Mesendoderm (in vitro differentiated cells): ENCODE measurements at regions not wholly inside any gene's neighbourhood (a gene's known extent, or its start where the extent isn't known, plus 50 kb on each side); places are given as distances from the start of the nearest gene placed in this dataset.
A peak's percentile ranks its signal among the peaks of the same experiment; 100 is the strongest.

ENCODE experiments used
- DNase-seq: peaks from one replicate; pipeline ENCODE4 v3.0.0; 2013
- H2AK5ac ChIP-seq: 2 replicates; pipeline ENCODE4 v1.6.1; 2013; ENCODE audit warnings: low read length, inconsistent platforms
- H2BK120ac ChIP-seq: 2 replicates; pipeline ENCODE4 v1.6.1; 2013; ENCODE audit warnings: low read depth, mild to moderate bottlenecking, low read length, moderate library complexity, mixed read lengths
- H2BK15ac ChIP-seq: replicated peaks from 2 replicates; pipeline ENCODE4 v1.6.1; 2013; ENCODE audit warnings: low read depth, mild to moderate bottlenecking, moderate library complexity
- H2BK5ac ChIP-seq: 2 replicates; pipeline ENCODE4 v1.6.1; 2013; ENCODE audit warnings: low read length, inconsistent platforms
- H3K18ac ChIP-seq: 2 replicates; pipeline ENCODE4 v1.6.1; 2013; ENCODE audit warnings: mild to moderate bottlenecking, low read length, mixed read lengths
- H3K23ac ChIP-seq: one replicate; pipeline ENCODE4 v1.6.1; 2013; ENCODE audit warnings: low read length
- H3K27ac ChIP-seq: 2 replicates; pipeline ENCODE4 v1.5.1; 2013; ENCODE audit warnings: low read depth, mild to moderate bottlenecking, inconsistent platforms, low read length, moderate library complexity
- H3K27me3 ChIP-seq: 2 replicates; pipeline ENCODE4 v1.6.1; 2013; ENCODE audit warnings: low read length, control low read depth, mild to moderate bottlenecking, inconsistent platforms; ENCODE audit not compliant: insufficient read depth, poor library complexity
- H3K36me3 ChIP-seq: 2 replicates; pipeline ENCODE4 v1.6.1; 2013; ENCODE audit warnings: low read length, inconsistent platforms; ENCODE audit not compliant: control insufficient read depth, insufficient read depth
- H3K4ac ChIP-seq: one replicate; pipeline ENCODE4 v1.6.1; 2013; ENCODE audit warnings: low read depth, mild to moderate bottlenecking, low read length, moderate library complexity
- H3K4me1 ChIP-seq: 2 replicates; pipeline ENCODE4 v1.6.1; 2013; ENCODE audit warnings: low read depth, low read length, inconsistent platforms; ENCODE audit not compliant: control insufficient read depth
- H3K4me2 ChIP-seq: 2 replicates; pipeline ENCODE4 v1.6.1; 2013; ENCODE audit warnings: low read length
- H3K4me3 ChIP-seq: 2 replicates; pipeline ENCODE4 v1.5.1; 2013; ENCODE audit warnings: mild to moderate bottlenecking, low read length
- H3K56ac ChIP-seq: one replicate; pipeline ENCODE4 v1.6.1; 2013; ENCODE audit warnings: low read length
- H3K79me1 ChIP-seq: 2 replicates; pipeline ENCODE4 v1.6.1; 2013; ENCODE audit warnings: low read length, inconsistent platforms
- H3K79me2 ChIP-seq: 2 replicates; pipeline ENCODE4 v1.6.1; 2013; ENCODE audit warnings: mild to moderate bottlenecking, low read length; ENCODE audit not compliant: control insufficient read depth, insufficient read depth
- H3K9ac ChIP-seq: 2 replicates; pipeline ENCODE4 v1.6.1; 2013; ENCODE audit warnings: low read length, inconsistent platforms
- H4K5ac ChIP-seq: one replicate; pipeline ENCODE4 v1.6.1; 2013; ENCODE audit warnings: low read length
- H4K8ac ChIP-seq: one replicate; pipeline ENCODE4 v1.6.1; 2013; ENCODE audit warnings: low read depth, mild to moderate bottlenecking, control low read depth, low read length, moderate library complexity
- WGBS: extraction: QIAGEN DNeasy Blood & Tissue Kit; methylation state at CpG from one replicate; pipeline ENCODE4 v1.1.7; 2013; ENCODE audit warnings: low lambda C conversion rate, missing lambda C conversion rate; ENCODE audit not compliant: insufficient coverage; ENCODE audit errors: extremely low coverage; 5-methylcytosine and 5-hydroxymethylcytosine counted together

DNA sequence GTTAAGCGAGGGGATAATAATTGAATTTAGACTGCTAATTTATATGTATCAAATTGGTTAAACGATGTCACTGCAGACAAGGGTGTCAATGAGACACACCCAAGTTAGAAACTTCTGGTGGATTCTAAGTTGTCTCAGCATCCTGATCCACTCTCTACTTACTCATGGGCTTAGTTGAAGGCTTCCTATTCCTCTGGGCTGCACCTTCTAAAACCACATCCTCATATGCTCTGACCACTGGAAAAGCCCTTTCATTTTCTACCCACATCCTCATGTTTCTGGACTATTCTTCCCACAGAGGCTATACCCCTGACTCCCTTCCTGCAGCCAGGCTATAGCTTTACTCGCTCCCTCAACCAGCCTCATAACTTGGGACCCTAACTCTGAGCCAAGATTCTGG is 493.8 kb downstream of the VRK1 start:
- Histone ChIP-seq H3K36me3 (no peaks in the 10 kb centered on the region), H2BK5ac (no peak overlapping the region), H3K4ac (no peak overlapping the region), H2BK15ac (no peak overlapping the region), H3K4me3 (no peak overlapping the region), H3K79me1 (no peaks in the 10 kb centered on the region), H3K4me1 (no peaks in the 10 kb centered on the region), H3K23ac (no peak overlapping the region), H3K56ac (no peak overlapping the region), H3K27ac (no peak overlapping the region), H3K27me3 (no peaks in the 10 kb centered on the region), H3K18ac (no peak overlapping the region), H4K5ac (no peak overlapping the region), H4K8ac (no peak overlapping the region), H3K4me2 (no peak overlapping the region), H3K79me2 (no peaks in the 10 kb centered on the region), H2BK120ac (no peak overlapping the region), H3K9ac (no peak overlapping the region), H2AK5ac (no peak overlapping the region)
- WGBS: no CpG with 5 or more reads among the region's 3 CpGs
- DNase-seq: no peak

DNA sequence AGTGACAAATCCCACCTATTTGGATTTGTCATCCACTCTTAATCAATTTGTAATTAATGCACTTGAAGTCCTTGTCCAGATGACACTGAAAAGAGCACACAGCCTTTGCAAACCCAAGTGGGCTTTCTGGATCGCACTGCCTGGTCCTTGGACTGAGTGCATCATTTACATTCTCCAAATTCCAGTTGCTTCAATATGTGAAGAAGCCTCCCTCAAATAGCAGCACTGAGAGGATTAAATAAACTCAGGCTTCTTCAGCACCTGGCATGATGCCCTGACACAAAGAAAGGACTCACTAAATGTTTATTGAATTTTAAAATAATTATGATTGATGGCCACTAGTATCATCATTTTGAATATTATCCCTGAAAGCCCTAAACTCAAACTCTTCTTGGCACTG is 496.5 kb downstream of the VRK1 start:
- WGBS: no CpG with 5 or more reads among the region's 1 CpG

GRCh38 chr14:97295108-97295710 is 498.0 kb downstream of the VRK1 start:
- no peak overlapping the region for H4K8ac ChIP-seq
- WGBS: no CpG with 5 or more reads among the region's 9 CpGs
- H3K27ac ChIP-seq: no peak overlapping the region

More for the DNA sequence above, 496.5 kb downstream of the VRK1 start:
- Histone ChIP-seq H2BK120ac (no peak overlapping the region), H3K56ac (no peak overlapping the region), H3K79me2 (no peaks in the 10 kb centered on the region), H3K4me3 (no peak overlapping the region), H2AK5ac (no peak overlapping the region), H3K23ac (no peak overlapping the region), H3K27me3 (no peaks in the 10 kb centered on the region), H3K27ac (no peak overlapping the region), H3K4me1 (no peaks in the 10 kb centered on the region), H3K36me3 (no peaks in the 10 kb centered on the region), H3K4me2 (no peak overlapping the region), H3K9ac (no peak overlapping the region), H3K18ac (no peak overlapping the region), H2BK15ac (no peak overlapping the region), H3K79me1 (no peaks in the 10 kb centered on the region), H2BK5ac (no peak overlapping the region), H4K5ac (no peak overlapping the region), H3K4ac (no peak overlapping the region), H4K8ac (no peak overlapping the region)
- DNase-seq: no peak

DNA sequence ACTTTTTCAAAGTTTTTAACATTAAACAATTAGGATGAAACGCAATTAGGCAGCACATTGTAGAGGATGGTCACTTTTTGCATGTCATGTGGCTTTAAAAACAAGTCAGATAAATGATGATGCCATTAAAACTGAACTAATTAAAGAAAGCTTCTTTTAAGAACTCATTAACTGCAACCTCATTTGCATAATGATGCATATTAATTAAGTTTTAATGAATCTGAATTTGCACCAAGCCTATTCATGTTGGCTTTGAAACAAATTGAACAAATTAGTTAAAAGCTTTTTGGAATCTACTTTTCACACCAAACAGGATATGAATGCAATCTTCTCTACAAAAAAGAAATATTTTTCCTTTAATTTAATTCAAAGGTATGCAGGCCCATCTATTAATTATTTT is 499.0 kb downstream of the VRK1 start:
- no peaks in the 10 kb centered on the region for H3K36me3 ChIP-seq
- H3K23ac ChIP-seq: no peak overlapping the region
- no peak overlapping the region for H2AK5ac ChIP-seq
- no peak overlapping the region for H3K18ac ChIP-seq
- H3K79me2 ChIP-seq: no peaks in the 10 kb centered on the region
- H2BK15ac ChIP-seq: no peak overlapping the region
- H3K4me1 ChIP-seq: no peaks in the 10 kb centered on the region
- no peaks in the 10 kb centered on the region for H3K27me3 ChIP-seq
- no CpG with 5 or more reads among the region's 1 CpG for WGBS
- H2BK5ac ChIP-seq: no peak overlapping the region
- H3K4ac ChIP-seq: no peak overlapping the region
- no peaks in the 10 kb centered on the region for H3K79me1 ChIP-seq
- DNase-seq: no peak
- no peak overlapping the region for H3K56ac ChIP-seq
- no peak overlapping the region for H3K27ac ChIP-seq
- H4K5ac ChIP-seq: no peak overlapping the region
- no peak overlapping the region for H3K4me3 ChIP-seq
- H3K4me2 ChIP-seq: no peak overlapping the region
- H3K9ac ChIP-seq: no peak overlapping the region
- H4K8ac ChIP-seq: no peak overlapping the region
- no peak overlapping the region for H2BK120ac ChIP-seq

More at GRCh38 chr14:97295108-97295710, 498.0 kb downstream of the VRK1 start:
- H3K56ac ChIP-seq: no peak overlapping the region
- no peak overlapping the region for H2BK120ac ChIP-seq
- H2BK5ac ChIP-seq: no peak overlapping the region
- H2AK5ac ChIP-seq: no peak overlapping the region
- H3K23ac ChIP-seq: no peak overlapping the region
- H3K27me3 ChIP-seq: no peaks in the 10 kb centered on the region
- no peak overlapping the region for H3K18ac ChIP-seq
- H3K79me2 ChIP-seq: no peaks in the 10 kb centered on the region
- no peak overlapping the region for H3K4me3 ChIP-seq
- no peak overlapping the region for H4K5ac ChIP-seq
- H3K4me1 ChIP-seq: no peaks in the 10 kb centered on the region
- no peak overlapping the region for H2BK15ac ChIP-seq
- H3K4me2 ChIP-seq: no peak overlapping the region
- no peak overlapping the region for H3K4ac ChIP-seq
- H3K9ac ChIP-seq: no peak overlapping the region
- no peak for DNase-seq
- H3K36me3 ChIP-seq: no peaks in the 10 kb centered on the region
- no peaks in the 10 kb centered on the region for H3K79me1 ChIP-seq

GRCh38 chr14:97297100-97297499 is 499.9 kb downstream of the VRK1 start:
- no peaks in the 10 kb centered on the region for H3K79me1 ChIP-seq
- no peak for DNase-seq
- WGBS: no CpG with 5 or more reads among the region's 10 CpGs

GRCh38 chr14:97298331-97298730 is 501.1 kb downstream of the VRK1 start:
- H3K27me3 ChIP-seq: no peaks in the 10 kb centered on the region
- H3K9ac ChIP-seq: no peak overlapping the region
- H3K4me2 ChIP-seq: no peak overlapping the region
- H4K5ac ChIP-seq: no peak overlapping the region
- no peak overlapping the region for H3K4me3 ChIP-seq
- H2AK5ac ChIP-seq: no peak overlapping the region
- H3K18ac ChIP-seq: no peak overlapping the region
- WGBS: no CpG with 5 or more reads among the region's 7 CpGs
- H3K79me1 ChIP-seq: no peaks in the 10 kb centered on the region
- peak; percentile 35 for DNase-seq
- H3K79me2 ChIP-seq: no peaks in the 10 kb centered on the region
- H3K27ac ChIP-seq: no peak overlapping the region
- H3K23ac ChIP-seq: no peak overlapping the region
- H2BK120ac ChIP-seq: no peak overlapping the region
- no peak overlapping the region for H2BK5ac ChIP-seq
- H3K4me1 ChIP-seq: peaks cover 3% of the 10 kb centered on the region
- no peak overlapping the region for H4K8ac ChIP-seq
- H2BK15ac ChIP-seq: no peak overlapping the region
- no peak overlapping the region for H3K56ac ChIP-seq
- H3K4ac ChIP-seq: no peak overlapping the region
- no peaks in the 10 kb centered on the region for H3K36me3 ChIP-seq

More at GRCh38 chr14:97297100-97297499, 499.9 kb downstream of the VRK1 start:
- H3K4me2 ChIP-seq: no peak overlapping the region
- no peak overlapping the region for H2BK120ac ChIP-seq
- H4K5ac ChIP-seq: no peak overlapping the region
- H3K4ac ChIP-seq: no peak overlapping the region
- H3K18ac ChIP-seq: no peak overlapping the region
- H2BK5ac ChIP-seq: no peak overlapping the region
- no peaks in the 10 kb centered on the region for H3K79me2 ChIP-seq
- no peak overlapping the region for H2AK5ac ChIP-seq
- H3K23ac ChIP-seq: no peak overlapping the region
- H4K8ac ChIP-seq: no peak overlapping the region
- no peaks in the 10 kb centered on the region for H3K36me3 ChIP-seq
- no peaks in the 10 kb centered on the region for H3K27me3 ChIP-seq
- no peak overlapping the region for H3K9ac ChIP-seq
- H3K4me3 ChIP-seq: no peak overlapping the region
- H3K27ac ChIP-seq: no peak overlapping the region
- H3K4me1 ChIP-seq: peaks cover under 1% of the 10 kb centered on the region
- H2BK15ac ChIP-seq: no peak overlapping the region
- no peak overlapping the region for H3K56ac ChIP-seq
